GM23338 (cell line): ENCODE measurements at regions not wholly inside any gene's neighbourhood (a gene's known extent, or its start where the extent isn't known, plus 50 kb on each side); places are given as distances from the start of the nearest gene placed in this dataset.

ENCODE experiments used
- ATAC-seq: fragments of 200-7000 bp; cut with Tn5 transposase; 3 replicates; pipeline ENCODE4 v1.9.1; 2020
- DNase-seq: peaks from one replicate; pipeline ENCODE4 v3.0.0-alpha.2; 2015; ENCODE audit warnings: low spot score
- H2AFZ ChIP-seq: fragments of 200-600 bp; sonication (generic); 2 replicates; pipeline ENCODE4 v1.8.0; 2016; ENCODE audit warnings: antibody characterized with exemption, mild to moderate bottlenecking, moderate library complexity
- H3F3A ChIP-seq: fragments of 200-600 bp; sonication (generic); replicated peaks from 2 replicates; pipeline ENCODE4 v1.8.0; 2017; ENCODE audit warnings: antibody characterized with exemption, mixed run types, low read depth
- H3K27ac ChIP-seq: fragments of 200-600 bp; sonication (generic); 2 replicates; pipeline ENCODE4 v1.6.1; 2016; ENCODE audit warnings: low read depth
- H3K27me3 ChIP-seq: fragments of 200-600 bp; sonication (generic); 2 replicates; pipeline ENCODE4 v1.8.0; 2016; ENCODE audit warnings: mild to moderate bottlenecking, mixed run types, moderate library complexity; ENCODE audit not compliant: insufficient read depth
- H3K36me3 ChIP-seq: fragments of 200-600 bp; sonication (generic); 2 replicates; pipeline ENCODE4 v1.8.0; 2016; ENCODE audit warnings: mild to moderate bottlenecking; ENCODE audit not compliant: insufficient read depth
- H3K4me1 ChIP-seq: fragments of 200-600 bp; sonication (generic); 2 replicates; pipeline ENCODE4 v1.8.0; 2016; ENCODE audit warnings: mild to moderate bottlenecking, moderate library complexity; ENCODE audit not compliant: insufficient read depth
- H3K4me2 ChIP-seq: fragments of 200-600 bp; sonication (generic); 2 replicates; pipeline ENCODE4 v1.7.1; 2017; ENCODE audit warnings: mixed run types
- H3K4me3 ChIP-seq: fragments of 200-600 bp; sonication (generic); 2 replicates; pipeline ENCODE4 v1.6.1; 2016; ENCODE audit warnings: mixed run types
- H3K79me2 ChIP-seq: fragments of 200-600 bp; sonication (generic); replicated peaks from 2 replicates; pipeline ENCODE4 v1.8.0; 2017; ENCODE audit warnings: mild to moderate bottlenecking; ENCODE audit not compliant: insufficient read depth
- H3K9me2 ChIP-seq: fragments of 200-600 bp; sonication (generic); 2 replicates; pipeline ENCODE4 v1.8.0; 2017; ENCODE audit not compliant: insufficient read depth
- H4K20me1 ChIP-seq: fragments of 200-600 bp; sonication (generic); replicated peaks from 2 replicates; pipeline ENCODE4 v1.8.0; 2017; ENCODE audit warnings: mild to moderate bottlenecking; ENCODE audit not compliant: insufficient read depth
- H3K27ac Mint-ChIP-seq: 2 replicates; pipeline ENCODE4 v1.8.0; 2020; ENCODE audit warnings: inconsistent platforms, mild to moderate bottlenecking, moderate library complexity, mixed read lengths
- H3K27me3 Mint-ChIP-seq: 3 replicates; pipeline ENCODE4 v1.8.0; 2022; ENCODE audit warnings: low read depth, mild to moderate bottlenecking, moderate library complexity, mixed read lengths, inconsistent platforms; ENCODE audit not compliant: insufficient read depth, poor library complexity
- H3K36me3 Mint-ChIP-seq: 3 replicates; pipeline ENCODE4 v1.8.0; 2021; ENCODE audit warnings: low read depth, mild to moderate bottlenecking, inconsistent platforms, moderate library complexity, mixed read lengths
- H3K4me1 Mint-ChIP-seq: 3 replicates; pipeline ENCODE4 v1.8.0; 2020; ENCODE audit warnings: mild to moderate bottlenecking, inconsistent platforms, mixed read lengths
- H3K4me3 Mint-ChIP-seq: 3 replicates; pipeline ENCODE4 v1.8.0; 2021; ENCODE audit warnings: moderate library complexity, mild to moderate bottlenecking, inconsistent platforms, mixed read lengths
- H3K9me3 Mint-ChIP-seq: 3 replicates; pipeline ENCODE4 v1.8.0; 2020; ENCODE audit warnings: moderate library complexity, mild to moderate bottlenecking, inconsistent platforms, mixed read lengths
- CREB1 ChIP-seq: fragments of 250-450 bp; sonication (Bioruptor Pico); IDR thresholded peaks from 2 replicates; pipeline ENCODE4 v1.5.0; 2020; ENCODE audit warnings: low read depth, mild to moderate bottlenecking, moderate library complexity
- ETS1 ChIP-seq: IDR thresholded peaks from 2 replicates; pipeline ENCODE4 v1.6.1; 2016; ENCODE audit warnings: antibody characterized with exemption
- NANOG ChIP-seq: IDR thresholded peaks from 2 replicates; pipeline ENCODE4 v1.6.1; 2016; ENCODE audit warnings: antibody characterized with exemption, borderline replicate concordance
- ZNF462 ChIP-seq: fragments of 250-450 bp; sonication (Bioruptor Pico); IDR thresholded peaks from 2 replicates; pipeline ENCODE4 v1.5.0; 2020; ENCODE audit warnings: mild to moderate bottlenecking, moderate library complexity

- Mint-ChIP-seq H3K27me3 (no peaks in the 10 kb centered on the region), H3K4me3 (no peak overlapping the region), H3K27ac (no peak overlapping the region), H3K36me3 (no peaks in the 10 kb centered on the region), H3K9me3 (no peaks in the 10 kb centered on the region), H3K4me1 (peaks cover 20% of the 10 kb centered on the region)
- no peaks in the 10 kb centered on the region for H3F3A ChIP-seq
- no peak for TF ChIP-seq ETS1
- 0 out of 2 replicates have a peak, but pooled peaks have one; percentile 22 for TF ChIP-seq ZNF462
- no peak for TF ChIP-seq CREB1 (CRISPR knock-in tag)
- TF ChIP-seq NANOG, result no peak
- H3K4me1 ChIP-seq, result peaks cover 21% of the 10 kb centered on the region
- no peaks in the 10 kb centered on the region for H3K36me3 ChIP-seq
- H2AFZ ChIP-seq, result no peak overlapping the region
- H3K79me2 ChIP-seq, result no peaks in the 10 kb centered on the region
- H4K20me1 ChIP-seq, result no peaks in the 10 kb centered on the region
- no peak overlapping the region for H3K27ac ChIP-seq
- no peaks in the 10 kb centered on the region for H3K9me2 ChIP-seq
- H3K4me3 ChIP-seq, result no peak overlapping the region
- H3K4me2 ChIP-seq, result no peak overlapping the region
- no peaks in the 10 kb centered on the region for H3K27me3 ChIP-seq
- DNase-seq (peak; percentile 38), ATAC-seq (peak; percentile 83)
These were observed 1181.4 kb upstream of the TENM3 start for GRCh38 chr4:181061787-181062186.

- Histone ChIP-seq H3K79me2 (no peaks in the 10 kb centered on the region), H3K4me2 (no peak overlapping the region), H3K27ac (no peak overlapping the region), H3K4me3 (no peak overlapping the region), H3F3A (no peaks in the 10 kb centered on the region), H3K4me1 (peaks cover 21% of the 10 kb centered on the region), H3K9me2 (no peaks in the 10 kb centered on the region), H3K36me3 (no peaks in the 10 kb centered on the region), H4K20me1 (no peaks in the 10 kb centered on the region), H3K27me3 (no peaks in the 10 kb centered on the region), H2AFZ (no peak overlapping the region)
- Mint-ChIP-seq H3K4me1 (peaks cover 20% of the 10 kb centered on the region), H3K27ac (no peak overlapping the region), H3K27me3 (no peaks in the 10 kb centered on the region), H3K9me3 (no peaks in the 10 kb centered on the region), H3K36me3 (no peaks in the 10 kb centered on the region), H3K4me3 (no peak overlapping the region)
- DNase-seq (no peak), ATAC-seq (no peak)
- TF ChIP-seq CREB1 (CRISPR knock-in tag), result no peak
These were observed 1180.0 kb upstream of the TENM3 start for GRCh38 chr4:181063212-181063611.
